ENCODE measurements at regions not wholly inside any gene's neighbourhood (a gene's known extent, or its start where the extent isn't known, plus 50 kb on each side); places are given as distances from the start of the nearest gene placed in this dataset.
"Not testable (repeated sequence)": the region's sequence is repeated elsewhere in the genome, so short reads cannot be mapped to it uniquely, and the experiment has no call there.

GRCh38 chr7:138238734-138239659, 162.7 kb downstream of the AKR1D1 start:
- no peaks in the 10 kb centered on the region for H3K36me3 Mint-ChIP-seq
- ATAC-seq (no peak), DNase-seq (ENCODE audit: low spot score in 2 of 2) (no peak)
- H3K27ac Mint-ChIP-seq: no peak overlapping the region
- no peaks in the 10 kb centered on the region for H3K9me3 Mint-ChIP-seq
- H3K4me3 Mint-ChIP-seq: no peak overlapping the region
- H3K4me1 Mint-ChIP-seq: no peaks in the 10 kb centered on the region

GRCh38 chr7:138243430-138243829, 167.2 kb downstream of the AKR1D1 start:
- peaks cover 6% of the 10 kb centered on the region for H3K9me3 Mint-ChIP-seq
- ATAC-seq (no peak), DNase-seq (ENCODE audit: low spot score in 2 of 2) (no peak)
- H3K4me3 Mint-ChIP-seq: no peak overlapping the region
- H3K4me1 Mint-ChIP-seq: no peaks in the 10 kb centered on the region
- H3K36me3 Mint-ChIP-seq: no peaks in the 10 kb centered on the region
- H3K27ac Mint-ChIP-seq: no peak overlapping the region

- Mint-ChIP-seq H3K36me3 (no peaks in the 10 kb centered on the region), H3K4me1 (no peaks in the 10 kb centered on the region), H3K27ac (no peak overlapping the region), H3K9me3 (peaks cover 6% of the 10 kb centered on the region), H3K4me3 (no peak overlapping the region)
- ATAC-seq (no peak), DNase-seq (ENCODE audit: low spot score in 2 of 2) (no peak)
These were observed 167.6 kb downstream of the AKR1D1 start for GRCh38 chr7:138243836-138244235.

- no peaks in the 10 kb centered on the region for H3K4me1 Mint-ChIP-seq
- H3K9me3 Mint-ChIP-seq: peaks cover 6% of the 10 kb centered on the region
These were observed 168.3 kb downstream of the AKR1D1 start for GRCh38 chr7:138244606-138245005.

GRCh38 chr7:138245216-138245615, 169.0 kb downstream of the AKR1D1 start:
- ATAC-seq (no peak), DNase-seq (ENCODE audit: low spot score in 2 of 2) (no peak)
- Mint-ChIP-seq H3K9me3 (peaks cover 6% of the 10 kb centered on the region), H3K4me1 (no peaks in the 10 kb centered on the region), H3K36me3 (no peaks in the 10 kb centered on the region), H3K4me3 (no peak overlapping the region), H3K27ac (no peak overlapping the region)

More at GRCh38 chr7:138244606-138245005, 168.3 kb downstream of the AKR1D1 start:
- H3K27ac Mint-ChIP-seq: no peak overlapping the region
- H3K4me3 Mint-ChIP-seq: no peak overlapping the region
- DNase-seq (ENCODE audit: low spot score in 2 of 2): no peak
- no peak for ATAC-seq
- no peaks in the 10 kb centered on the region for H3K36me3 Mint-ChIP-seq

- DNase-seq (ENCODE audit: low spot score in 2 of 2) (no peak), ATAC-seq (no peak)
- no peaks in the 10 kb centered on the region for H3K36me3 Mint-ChIP-seq
- no peak overlapping the region for H3K27ac Mint-ChIP-seq
- no peak overlapping the region for H3K4me3 Mint-ChIP-seq
- peaks cover 6% of the 10 kb centered on the region for H3K9me3 Mint-ChIP-seq
- H3K4me1 Mint-ChIP-seq: no peaks in the 10 kb centered on the region
These were observed 169.4 kb downstream of the AKR1D1 start for GRCh38 chr7:138245682-138246081.

- H3K4me1 Mint-ChIP-seq: no peaks in the 10 kb centered on the region
- H3K4me3 Mint-ChIP-seq: no peak overlapping the region
- no peak for DNase-seq (ENCODE audit: low spot score in 2 of 2)
- ATAC-seq: no peak
- no peaks in the 10 kb centered on the region for H3K36me3 Mint-ChIP-seq
- no peak overlapping the region for H3K27ac Mint-ChIP-seq
- H3K9me3 Mint-ChIP-seq: peaks cover 6% of the 10 kb centered on the region
These were observed 170.2 kb downstream of the AKR1D1 start for GRCh38 chr7:138246428-138246827.

- no peak for ATAC-seq
These were observed 170.8 kb downstream of the AKR1D1 start for GRCh38 chr7:138247081-138247480.

GRCh38 chr7:138247568-138248333, 171.5 kb downstream of the AKR1D1 start:
- Mint-ChIP-seq H3K9me3 (peaks cover 6% of the 10 kb centered on the region), H3K27ac (no peak overlapping the region), H3K36me3 (no peaks in the 10 kb centered on the region), H3K4me1 (no peaks in the 10 kb centered on the region), H3K4me3 (no peak overlapping the region)
- DNase-seq (ENCODE audit: low spot score in 2 of 2): no peak
- ATAC-seq: no peak

More at GRCh38 chr7:138247081-138247480, 170.8 kb downstream of the AKR1D1 start:
- DNase-seq (ENCODE audit: low spot score in 2 of 2): no peak
- no peaks in the 10 kb centered on the region for H3K4me1 Mint-ChIP-seq
- peaks cover 6% of the 10 kb centered on the region for H3K9me3 Mint-ChIP-seq
- no peaks in the 10 kb centered on the region for H3K36me3 Mint-ChIP-seq
- H3K27ac Mint-ChIP-seq: no peak overlapping the region
- H3K4me3 Mint-ChIP-seq: no peak overlapping the region

- DNase-seq (ENCODE audit: low spot score in 2 of 2) (no peak), ATAC-seq (no peak)
- Mint-ChIP-seq H3K27ac (no peak overlapping the region), H3K36me3 (no peaks in the 10 kb centered on the region), H3K4me3 (no peak overlapping the region), H3K4me1 (no peaks in the 10 kb centered on the region), H3K9me3 (peaks cover 10% of the 10 kb centered on the region)
These were observed 172.3 kb downstream of the AKR1D1 start for GRCh38 chr7:138248609-138249008.

- Mint-ChIP-seq H3K4me1 (no peaks in the 10 kb centered on the region), H3K36me3 (no peaks in the 10 kb centered on the region), H3K27ac (no peak overlapping the region), H3K9me3 (peaks cover 10% of the 10 kb centered on the region), H3K4me3 (no peak overlapping the region)
- DNase-seq (ENCODE audit: low spot score in 2 of 2) (no peak), ATAC-seq (no peak)
These were observed 173.7 kb downstream of the AKR1D1 start for GRCh38 chr7:138249975-138250374.

- not testable (repeated sequence) for H3K4me3 Mint-ChIP-seq, H3K36me3 Mint-ChIP-seq, H3K9me3 Mint-ChIP-seq
These were observed 176.4 kb downstream of the AKR1D1 start for GRCh38 chr7:138252666-138253065.

GRCh38 chr7:138254444-138254843, 178.2 kb downstream of the AKR1D1 start:
- Mint-ChIP-seq H3K27ac (no peak overlapping the region), H3K4me1 (no peaks in the 10 kb centered on the region), H3K36me3 (no peaks in the 10 kb centered on the region), H3K4me3 (no peak overlapping the region), H3K9me3 (peaks cover 5% of the 10 kb centered on the region)
- ATAC-seq (no peak), DNase-seq (ENCODE audit: low spot score in 2 of 2) (no peak)

More at GRCh38 chr7:138252666-138253065, 176.4 kb downstream of the AKR1D1 start:
- not testable (repeated sequence) for ATAC-seq; H3K27ac Mint-ChIP-seq; H3K4me1 Mint-ChIP-seq; DNase-seq (ENCODE audit: low spot score in 2 of 2)

- H3K27ac Mint-ChIP-seq: no peak overlapping the region
- peaks cover 5% of the 10 kb centered on the region for H3K9me3 Mint-ChIP-seq
- H3K4me3 Mint-ChIP-seq: no peak overlapping the region
- H3K4me1 Mint-ChIP-seq: no peaks in the 10 kb centered on the region
- DNase-seq (ENCODE audit: low spot score in 2 of 2) (no peak), ATAC-seq (no peak)
- H3K36me3 Mint-ChIP-seq: no peaks in the 10 kb centered on the region
These were observed 181.4 kb downstream of the AKR1D1 start for GRCh38 chr7:138257459-138258196.

- H3K27ac Mint-ChIP-seq: no peak overlapping the region
- DNase-seq (ENCODE audit: low spot score in 2 of 2): no peak
- H3K9me3 Mint-ChIP-seq: peaks cover 3% of the 10 kb centered on the region
- no peaks in the 10 kb centered on the region for H3K4me1 Mint-ChIP-seq
- no peak for ATAC-seq
- H3K36me3 Mint-ChIP-seq: no peaks in the 10 kb centered on the region
- no peak overlapping the region for H3K4me3 Mint-ChIP-seq
These were observed 181.9 kb downstream of the AKR1D1 start for GRCh38 chr7:138258197-138258559.
